22Rv1 (cell line): ENCODE measurements at regions not wholly inside any gene's neighbourhood (a gene's known extent, or its start where the extent isn't known, plus 50 kb on each side); places are given as distances from the start of the nearest gene placed in this dataset.

Source experiments
- ZFX ChIP-seq: fragments of 450-650 bp; IDR thresholded peaks from 2 replicates; pipeline ENCODE4 v1.6.1; 2017; ENCODE audit warnings: antibody characterized with exemption, borderline replicate concordance
- TF ChIP-seq, protein P1 (sequence below): fragments of 450-650 bp; IDR thresholded peaks from 2 replicates; pipeline ENCODE4 v1.5.1; 2017; ENCODE audit warnings: mild to moderate bottlenecking

DNA sequence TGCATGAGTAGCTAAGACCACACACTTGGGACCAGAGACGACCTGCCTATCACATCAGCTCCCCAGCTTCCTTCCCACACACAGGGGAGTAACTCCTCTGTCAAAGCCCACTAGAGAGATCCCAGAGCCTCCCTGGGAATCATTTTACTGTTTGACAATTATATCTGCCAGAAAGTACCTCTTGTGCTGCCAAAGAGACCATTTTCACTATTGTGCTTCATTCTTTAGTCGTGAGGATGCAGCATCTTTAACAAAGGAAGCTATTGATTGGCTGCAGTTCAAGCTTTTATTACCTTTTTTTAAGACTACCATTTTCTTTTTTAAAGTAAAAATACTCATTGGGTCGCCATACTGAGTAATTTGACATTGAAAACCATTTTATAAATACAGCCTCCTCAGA lies 194.5 kb upstream of the RGS6 start:
- TF ChIP-seq, protein P1, sequence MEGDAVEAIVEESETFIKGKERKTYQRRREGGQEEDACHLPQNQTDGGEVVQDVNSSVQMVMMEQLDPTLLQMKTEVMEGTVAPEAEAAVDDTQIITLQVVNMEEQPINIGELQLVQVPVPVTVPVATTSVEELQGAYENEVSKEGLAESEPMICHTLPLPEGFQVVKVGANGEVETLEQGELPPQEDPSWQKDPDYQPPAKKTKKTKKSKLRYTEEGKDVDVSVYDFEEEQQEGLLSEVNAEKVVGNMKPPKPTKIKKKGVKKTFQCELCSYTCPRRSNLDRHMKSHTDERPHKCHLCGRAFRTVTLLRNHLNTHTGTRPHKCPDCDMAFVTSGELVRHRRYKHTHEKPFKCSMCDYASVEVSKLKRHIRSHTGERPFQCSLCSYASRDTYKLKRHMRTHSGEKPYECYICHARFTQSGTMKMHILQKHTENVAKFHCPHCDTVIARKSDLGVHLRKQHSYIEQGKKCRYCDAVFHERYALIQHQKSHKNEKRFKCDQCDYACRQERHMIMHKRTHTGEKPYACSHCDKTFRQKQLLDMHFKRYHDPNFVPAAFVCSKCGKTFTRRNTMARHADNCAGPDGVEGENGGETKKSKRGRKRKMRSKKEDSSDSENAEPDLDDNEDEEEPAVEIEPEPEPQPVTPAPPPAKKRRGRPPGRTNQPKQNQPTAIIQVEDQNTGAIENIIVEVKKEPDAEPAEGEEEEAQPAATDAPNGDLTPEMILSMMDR = no peak
- no peak for TF ChIP-seq ZFX
